CD4-positive, alpha-beta T cell (primary cell): ENCODE measurements at regions not wholly inside any gene's neighbourhood (a gene's known extent, or its start where the extent isn't known, plus 50 kb on each side); places are given as distances from the start of the nearest gene placed in this dataset.

Source experiments
- ATAC-seq: fragments of 200-7000 bp; cut with Tn5 transposase; one replicate; pipeline ENCODE4 v1.10.0; 2022; ENCODE audit warnings: mild to moderate bottlenecking; ENCODE audit not compliant: poor library complexity
- CTCF ChIA-PET: fragments of 350-600 bp; sonication (Branson Sonifier 250); formaldehyde crosslinking; loops from one replicate; lab custom pipeline; 2021; ENCODE audit warnings: antibody characterized with exemption, inconsistent platforms; lab: Charles Lee
- POLR2A ChIA-PET: fragments of 350-600 bp; sonication (Branson Sonifier 250); formaldehyde crosslinking; loops from one replicate; lab custom pipeline; 2021; ENCODE audit warnings: antibody characterized with exemption, inconsistent platforms; lab: Charles Lee
- DNase-seq, 14 experiments: peaks; one replicate each; pipeline ENCODE4 v3.0.0-alpha.2; 2013 to 2020; ENCODE audit warnings: mixed read lengths in 2 of 14
- H3K27ac ChIP-seq, 2 donors: one replicate each; pipeline versions ENCODE4 v1.5.1 to v1.7.0; 2013; ENCODE audit warnings: low read length in 2 of 2, low read depth in 1 of 2, mild to moderate bottlenecking in 1 of 2
- H3K27me3 ChIP-seq, 2 experiments: 1 replicate in 1 of 2; 2 replicates in 1 of 2; pipeline versions ENCODE4 v1.6.1 to v1.7.0; 2013; ENCODE audit warnings: low read length in 2 of 2, control low read depth in 1 of 2, mild to moderate bottlenecking in 1 of 2, moderate library complexity in 1 of 2; ENCODE audit not compliant: insufficient read depth in 2 of 2, control insufficient read depth in 1 of 2
- H3K36me3 ChIP-seq: one replicate; pipeline ENCODE4 v1.6.1; 2013; ENCODE audit warnings: low read length, control low read depth; ENCODE audit not compliant: insufficient read depth
- H3K4me1 ChIP-seq: one replicate; pipeline ENCODE4 v1.6.1; 2013; ENCODE audit warnings: low read length, control low read depth; ENCODE audit not compliant: insufficient read depth
- H3K4me3 ChIP-seq: one replicate; pipeline ENCODE4 v1.5.1; 2013; ENCODE audit warnings: mild to moderate bottlenecking, low read length, moderate library complexity
- H3K9me3 ChIP-seq, 2 experiments: 1 replicate in 1 of 2; 2 replicates in 1 of 2; pipeline versions ENCODE4 v1.6.1 to v1.7.0; 2013; ENCODE audit warnings: low read length in 2 of 2, mild to moderate bottlenecking in 2 of 2, control low read depth in 1 of 2, moderate library complexity in 1 of 2; ENCODE audit not compliant: control insufficient read depth in 1 of 2, insufficient read depth in 1 of 2
- H3K27ac Mint-ChIP-seq: one replicate; pipeline ENCODE4 v1.8.0; 2020; ENCODE audit warnings: mixed read lengths
- H3K27me3 Mint-ChIP-seq: one replicate; pipeline ENCODE4 v1.8.0; 2021; ENCODE audit warnings: mixed read lengths
- H3K36me3 Mint-ChIP-seq: one replicate; pipeline ENCODE4 v1.8.0; 2021; ENCODE audit warnings: low read depth, mixed read lengths
- H3K4me1 Mint-ChIP-seq: one replicate; pipeline ENCODE4 v1.8.0; 2021; ENCODE audit warnings: low read depth, mixed read lengths
- H3K4me3 Mint-ChIP-seq: one replicate; pipeline ENCODE4 v1.8.0; 2020; ENCODE audit warnings: mild to moderate bottlenecking, mixed read lengths
- H3K9me3 Mint-ChIP-seq: one replicate; pipeline ENCODE4 v1.8.0; 2020; ENCODE audit warnings: mixed read lengths
- intact Hi-C, 2 experiments: fragments of 100-400 bp; cut with DNase I in 1 of 2; cut with micrococcal nuclease in 1 of 2; formaldehyde crosslinking; loops; one replicate each; pipeline versions ENCODE4 v1.15.1 to v1.9.0; 2023 to 2025; cut with DNase I, micrococcal nuclease
- TF ChIP-seq, protein P1 (sequence below): fragments of 200-600 bp; IDR thresholded peaks from one replicate; pipeline ENCODE4 v1.8.0; 2022; ENCODE audit warnings: antibody characterized with exemption, mild to moderate bottlenecking

DNA sequence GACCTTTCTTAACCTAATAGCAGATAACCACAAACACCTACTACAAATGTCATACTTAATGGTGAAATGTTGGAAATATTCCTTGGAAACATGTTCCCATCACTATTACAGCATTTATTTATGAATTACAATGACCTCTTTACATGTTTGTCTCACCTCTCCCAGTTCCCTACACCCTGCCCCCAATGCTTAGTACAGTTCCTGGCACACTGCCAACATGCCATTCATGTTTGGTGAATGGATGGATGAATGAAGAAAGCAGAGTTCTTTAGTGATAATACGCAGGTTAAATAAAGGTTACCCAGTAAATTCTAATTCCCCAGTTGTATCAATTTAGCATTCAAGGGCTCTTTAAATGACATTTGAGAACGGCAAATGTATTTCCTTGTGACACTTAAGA, 259.9 kb upstream of the ATP11B start:
- peaks cover 3% of the 10 kb centered on the region for H3K9me3 Mint-ChIP-seq
- H3K4me1 Mint-ChIP-seq, result no peaks in the 10 kb centered on the region
- ATAC-seq, result no peak
- Histone ChIP-seq H3K27me3 (no peaks in the 10 kb centered on the region), H3K9me3 (no peaks in the 10 kb centered on the region), H3K36me3 (no peaks in the 10 kb centered on the region), H3K27ac (no peak overlapping the region), H3K4me1 (no peaks in the 10 kb centered on the region), H3K4me3 (no peak overlapping the region)
- no peak overlapping the region for H3K27ac Mint-ChIP-seq
- no peak overlapping the region for H3K4me3 Mint-ChIP-seq
- intact Hi-C loops, result no loop called here
- DNase-seq, result no peak
- ChIA-PET CTCF (no interaction called here), POLR2A (no interaction called here)
- H3K27me3 Mint-ChIP-seq, result peaks cover 6% of the 10 kb centered on the region
- TF ChIP-seq, protein P1, sequence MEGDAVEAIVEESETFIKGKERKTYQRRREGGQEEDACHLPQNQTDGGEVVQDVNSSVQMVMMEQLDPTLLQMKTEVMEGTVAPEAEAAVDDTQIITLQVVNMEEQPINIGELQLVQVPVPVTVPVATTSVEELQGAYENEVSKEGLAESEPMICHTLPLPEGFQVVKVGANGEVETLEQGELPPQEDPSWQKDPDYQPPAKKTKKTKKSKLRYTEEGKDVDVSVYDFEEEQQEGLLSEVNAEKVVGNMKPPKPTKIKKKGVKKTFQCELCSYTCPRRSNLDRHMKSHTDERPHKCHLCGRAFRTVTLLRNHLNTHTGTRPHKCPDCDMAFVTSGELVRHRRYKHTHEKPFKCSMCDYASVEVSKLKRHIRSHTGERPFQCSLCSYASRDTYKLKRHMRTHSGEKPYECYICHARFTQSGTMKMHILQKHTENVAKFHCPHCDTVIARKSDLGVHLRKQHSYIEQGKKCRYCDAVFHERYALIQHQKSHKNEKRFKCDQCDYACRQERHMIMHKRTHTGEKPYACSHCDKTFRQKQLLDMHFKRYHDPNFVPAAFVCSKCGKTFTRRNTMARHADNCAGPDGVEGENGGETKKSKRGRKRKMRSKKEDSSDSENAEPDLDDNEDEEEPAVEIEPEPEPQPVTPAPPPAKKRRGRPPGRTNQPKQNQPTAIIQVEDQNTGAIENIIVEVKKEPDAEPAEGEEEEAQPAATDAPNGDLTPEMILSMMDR, result no peak
- no peaks in the 10 kb centered on the region for H3K36me3 Mint-ChIP-seq

DNA sequence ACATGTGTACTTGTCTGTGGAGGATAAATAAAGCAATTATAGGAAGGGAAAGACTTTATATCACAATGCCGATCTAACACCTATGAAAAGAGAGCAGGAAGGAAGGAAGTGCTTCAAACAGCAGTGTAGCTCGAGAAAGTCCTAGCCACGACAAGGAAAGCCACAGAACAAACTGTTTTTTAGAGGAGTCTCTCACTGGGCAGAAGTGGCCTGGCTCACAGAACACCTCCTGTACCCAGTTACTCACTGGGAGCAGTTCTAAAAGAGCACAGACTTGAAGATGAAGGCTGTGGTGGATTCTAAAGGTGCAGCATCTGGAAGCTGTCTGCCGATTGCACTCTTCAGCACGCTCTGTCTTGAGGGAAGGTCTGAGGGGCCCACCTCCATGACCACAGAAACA, 248.8 kb upstream of the ATP11B start:
- H3K27me3 ChIP-seq, result no peaks in the 10 kb centered on the region
- Mint-ChIP-seq H3K4me1 (no peaks in the 10 kb centered on the region), H3K4me3 (no peak overlapping the region), H3K27me3 (peaks cover 9% of the 10 kb centered on the region), H3K9me3 (no peaks in the 10 kb centered on the region), H3K27ac (no peak overlapping the region), H3K36me3 (no peaks in the 10 kb centered on the region)
- H3K36me3 ChIP-seq, result no peaks in the 10 kb centered on the region
- intact Hi-C loops, result no loop called here
- TF ChIP-seq, protein P1, result no peak
- H3K4me1 ChIP-seq, result no peaks in the 10 kb centered on the region
- ATAC-seq, result no peak
- POLR2A ChIA-PET, result no interaction called here
- H3K9me3 ChIP-seq, result no peaks in the 10 kb centered on the region
- H3K4me3 ChIP-seq, result no peak overlapping the region
- no peak for DNase-seq
- CTCF ChIA-PET, result no interaction called here
- H3K27ac ChIP-seq, result no peak overlapping the region

DNA sequence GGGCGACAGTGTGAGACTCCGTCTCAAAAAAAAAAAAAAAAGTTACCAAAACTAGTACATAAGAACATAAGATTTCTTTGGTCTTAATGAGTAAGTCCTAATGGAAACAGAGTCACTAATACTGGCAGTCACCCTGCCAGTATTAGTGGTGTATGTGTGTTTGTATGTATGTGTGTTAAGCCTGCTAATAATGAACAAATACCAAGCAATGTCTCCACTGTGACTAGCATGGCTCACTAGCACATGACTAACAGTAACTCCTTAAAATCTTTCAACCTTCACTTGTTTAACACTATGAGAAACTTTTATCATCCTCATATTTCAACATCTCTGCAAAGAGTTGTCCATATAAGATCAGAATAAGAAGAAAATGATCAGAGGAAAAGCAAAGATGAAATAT, 231.0 kb upstream of the ATP11B start:
- peaks cover 0 to 2% of the 10 kb centered on the region in 2 experiments for H3K27me3 ChIP-seq
- no peak for ATAC-seq
- intact Hi-C loops, result no loop called here
- CTCF ChIA-PET, result no interaction called here
- H3K9me3 ChIP-seq, result peaks cover 0 to 5% of the 10 kb centered on the region in 2 experiments
- H3K27ac Mint-ChIP-seq, result no peak overlapping the region
- H3K4me1 Mint-ChIP-seq, result no peaks in the 10 kb centered on the region
- TF ChIP-seq, protein P1, result no peak
- POLR2A ChIA-PET, result no interaction called here
- H3K36me3 ChIP-seq, result no peaks in the 10 kb centered on the region
- H3K4me3 ChIP-seq, result no peak overlapping the region
- H3K4me3 Mint-ChIP-seq, result no peak overlapping the region
- no peaks in the 10 kb centered on the region for H3K4me1 ChIP-seq
- peaks cover 5% of the 10 kb centered on the region for H3K9me3 Mint-ChIP-seq
- H3K36me3 Mint-ChIP-seq, result no peaks in the 10 kb centered on the region
- peaks cover 30% of the 10 kb centered on the region for H3K27me3 Mint-ChIP-seq
- DNase-seq, result no peak
- no peak overlapping the region for H3K27ac ChIP-seq
